GM21619 (cell line): ENCODE measurements at regions not wholly inside any gene's neighbourhood (a gene's known extent, or its start where the extent isn't known, plus 50 kb on each side); places are given as distances from the start of the nearest gene placed in this dataset.

Source experiments
- ATAC-seq: cut with Tn5 transposase; IDR thresholded peaks from one replicate; pipeline ENCODE4 v1.9.1; 2021; ENCODE audit not compliant: unreplicated experiment

DNA sequence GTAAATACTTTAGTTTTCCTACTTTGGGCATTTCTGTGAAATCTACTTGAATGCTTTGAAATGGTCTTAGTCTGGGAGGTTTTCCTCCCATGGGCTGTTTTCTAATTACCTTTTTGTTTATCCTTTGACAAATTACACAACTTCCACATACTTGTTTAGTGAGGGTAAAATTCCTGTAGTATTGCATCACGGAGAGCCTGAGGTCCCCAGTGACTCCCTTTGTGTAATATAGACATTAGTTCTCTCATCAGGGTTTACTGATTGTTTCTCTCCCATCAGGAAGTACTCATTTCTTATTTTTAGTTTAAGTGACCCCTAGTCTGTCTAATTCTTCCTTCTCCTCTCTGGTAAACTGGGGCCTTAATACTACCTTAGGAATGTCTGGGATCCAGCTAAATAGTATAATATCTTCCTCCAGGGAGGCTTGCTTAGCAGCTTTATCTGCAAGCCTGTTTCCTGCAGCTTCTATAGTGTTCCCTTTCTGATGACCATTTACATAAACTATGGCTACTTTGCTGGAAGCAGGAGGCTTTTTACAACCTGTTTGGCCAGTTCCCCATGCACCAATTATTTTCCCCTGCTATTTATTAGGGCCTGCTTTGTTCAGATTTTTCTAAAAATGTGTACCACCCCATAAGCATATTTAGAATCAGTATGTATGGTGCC, 87.2 kb upstream of the XCR1 start:
- no peak for ATAC-seq

DNA sequence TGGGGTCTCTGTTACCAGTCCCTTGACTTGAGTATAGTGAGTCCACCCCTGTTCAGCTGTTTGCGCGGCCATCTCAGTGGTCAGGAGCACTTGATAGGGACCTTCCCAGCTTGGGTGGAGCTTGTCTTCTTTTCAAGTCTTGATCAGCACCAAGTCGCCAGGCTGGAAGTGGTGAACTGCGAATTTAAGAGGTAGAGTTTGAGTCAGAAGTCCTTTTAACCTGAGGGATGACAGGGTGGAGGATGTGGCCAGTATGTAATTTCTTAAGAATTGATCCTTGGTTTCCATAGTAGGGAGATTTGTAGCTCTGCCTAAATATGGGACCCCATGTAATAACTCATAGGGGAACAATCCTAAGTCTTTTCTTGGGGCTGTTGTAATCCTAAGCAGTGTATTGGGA, 86.3 kb upstream of the XCR1 start:
- no peak for ATAC-seq

DNA sequence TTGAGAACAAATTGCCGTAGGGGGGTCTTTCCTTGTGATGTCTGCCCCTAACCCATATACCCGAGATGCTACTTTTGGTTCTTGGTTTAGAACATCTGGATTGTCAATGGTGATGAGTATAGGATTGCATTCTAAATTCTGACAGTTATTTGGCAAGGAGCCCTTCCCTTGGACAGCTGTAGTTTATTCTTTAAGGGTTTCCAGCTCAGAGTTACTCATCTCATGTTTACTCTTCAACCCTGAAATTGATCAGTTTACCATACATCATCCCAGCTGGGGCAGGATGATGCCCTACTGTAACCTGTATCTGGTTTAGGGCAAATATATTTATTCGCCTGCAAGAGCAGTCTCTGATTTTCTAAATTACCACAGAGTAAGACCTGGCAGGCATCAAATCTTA, 85.7 kb upstream of the XCR1 start:
- ATAC-seq = no peak

DNA sequence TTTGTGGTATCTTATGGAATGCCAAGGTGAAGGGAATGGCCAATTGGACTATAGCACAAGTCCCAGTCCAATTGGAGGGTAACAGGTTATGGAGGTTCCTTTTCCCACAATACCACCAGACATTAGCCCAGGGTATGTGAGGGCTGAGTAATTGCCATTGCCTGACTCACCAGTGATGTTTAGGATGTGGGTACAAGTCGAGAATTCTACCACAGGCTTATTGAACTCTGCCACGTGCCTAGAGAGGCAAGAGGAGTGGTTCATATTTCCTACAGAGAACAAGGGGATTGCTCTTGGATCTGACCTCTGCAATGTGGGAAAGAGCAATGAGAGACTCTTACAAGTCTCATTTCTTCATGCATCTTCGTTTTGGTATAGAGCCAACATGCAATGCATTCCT, 85.0 kb upstream of the XCR1 start:
- ATAC-seq = no peak

DNA sequence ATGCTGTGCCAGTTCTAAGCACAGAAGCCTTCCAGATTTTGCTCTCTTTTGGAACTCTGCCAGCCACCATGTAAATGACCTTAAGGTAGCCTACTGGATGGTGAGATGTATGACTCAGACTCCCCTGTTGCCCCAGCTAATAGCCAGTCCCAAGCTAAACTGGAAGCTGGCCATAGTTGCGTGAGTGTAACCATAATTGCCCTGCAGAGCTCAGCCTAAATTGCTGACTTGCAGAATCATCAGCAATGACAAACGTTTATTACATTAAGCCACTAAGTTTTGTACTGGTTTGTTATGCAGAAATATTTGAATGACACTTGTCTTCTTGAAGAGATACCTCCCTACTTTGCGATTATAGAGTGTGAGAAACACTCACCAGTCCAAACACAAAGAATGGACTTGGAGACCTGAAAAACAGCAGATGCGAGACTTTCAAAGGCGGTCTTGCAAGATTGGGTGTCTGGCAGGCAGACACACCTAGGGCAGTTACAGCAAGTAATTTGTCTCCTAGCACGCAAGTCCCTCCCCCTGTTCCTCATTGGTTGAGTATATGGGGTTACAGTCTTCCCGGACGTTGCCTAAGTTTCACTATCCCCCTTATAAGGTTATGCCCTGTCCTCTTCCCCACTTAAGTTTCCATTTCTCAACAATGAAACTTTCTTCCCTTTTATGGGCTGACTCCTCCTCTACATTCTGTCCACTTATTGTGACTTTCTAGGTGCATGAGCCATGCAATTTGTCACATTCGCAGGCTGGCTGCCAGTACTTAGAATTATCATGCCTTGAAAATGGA, 83.6 kb upstream of the XCR1 start:
- ATAC-seq = peak; percentile 85

DNA sequence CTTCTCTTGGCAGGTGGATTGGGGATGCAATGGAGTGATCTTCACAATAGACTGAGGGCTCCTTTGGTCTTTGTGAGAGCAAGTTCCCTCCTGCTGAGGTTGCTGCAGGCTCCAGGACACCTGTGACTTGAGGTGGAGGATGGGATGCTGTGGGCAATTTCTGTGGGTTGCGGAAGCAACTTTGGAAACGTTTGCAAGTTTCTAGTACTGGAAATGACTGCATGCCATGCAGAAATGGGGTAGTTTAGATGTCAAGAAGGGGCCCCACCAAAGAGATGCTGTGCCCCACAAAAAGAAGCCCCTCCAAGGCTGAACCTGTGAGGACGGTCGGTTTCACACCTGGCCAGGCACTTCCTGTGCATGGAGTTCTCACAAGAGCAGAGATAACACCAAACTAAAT, 80.4 kb upstream of the XCR1 start:
- ATAC-seq = no peak

DNA sequence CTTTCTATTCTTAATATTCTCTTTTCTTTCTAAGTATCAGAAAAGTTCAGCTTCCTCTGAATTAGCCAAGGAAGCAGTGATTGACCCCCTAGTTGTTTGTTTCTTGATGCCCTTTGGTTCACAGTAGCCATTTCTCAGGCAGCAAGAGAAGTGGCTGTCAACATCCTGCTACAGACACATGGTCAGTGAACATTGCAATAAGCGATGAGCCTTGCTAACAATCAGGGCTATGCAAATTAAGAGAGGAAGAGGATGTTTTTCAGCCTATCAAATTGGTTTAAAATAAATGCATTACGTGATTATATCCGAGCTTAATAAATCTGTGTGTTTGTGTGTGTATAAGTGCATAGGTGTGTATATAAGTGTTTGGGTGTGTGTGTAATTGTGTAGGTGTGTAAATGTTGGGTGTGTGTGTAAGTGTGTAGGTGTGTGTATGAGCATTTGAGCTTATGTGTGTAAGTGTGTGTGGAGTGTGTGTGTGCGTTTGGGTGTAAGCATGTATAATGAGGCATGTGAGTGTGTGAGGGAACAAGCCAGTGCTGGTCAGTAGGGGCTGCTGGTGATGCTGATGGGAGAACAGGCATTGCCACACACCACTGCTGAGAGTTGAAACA, 78.1 kb upstream of the XCR1 start:
- ATAC-seq = no peak

DNA sequence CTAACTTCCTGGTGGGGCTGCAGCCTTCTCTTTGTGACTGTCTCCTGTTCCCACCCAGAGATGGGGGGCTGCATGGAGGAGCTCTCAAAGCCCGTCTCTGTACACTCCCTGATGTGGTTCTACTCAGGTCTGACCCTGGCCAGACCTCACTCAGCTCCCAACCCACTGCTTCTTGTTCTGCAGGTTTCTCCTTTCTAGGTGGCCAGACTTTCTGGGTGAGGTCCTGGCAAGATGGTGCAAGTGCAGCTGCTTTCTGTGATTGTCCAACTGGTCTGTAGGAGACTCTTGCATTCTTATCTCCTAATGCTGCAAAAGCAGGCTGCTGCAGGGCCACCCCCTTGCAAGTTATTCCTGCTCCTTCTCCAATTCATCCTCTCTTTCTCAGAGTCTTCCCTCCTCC, 77.4 kb upstream of the XCR1 start:
- ATAC-seq = no peak

DNA sequence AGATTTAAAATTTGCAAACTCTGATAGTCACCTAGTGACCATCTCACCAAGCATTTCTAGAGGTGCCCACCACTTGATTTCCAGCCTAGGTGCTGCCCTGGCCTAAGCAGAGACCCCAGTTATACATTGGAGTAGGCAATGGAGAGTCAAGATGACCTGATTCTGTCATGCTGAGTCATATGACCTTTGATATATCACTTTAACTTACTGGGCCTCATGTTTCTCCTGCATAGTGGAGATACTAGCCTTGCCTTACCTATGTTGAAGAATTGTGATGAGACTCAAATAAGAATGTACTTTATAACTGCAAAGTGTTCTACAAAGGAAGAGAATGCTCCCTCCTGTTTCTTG, 75.5 kb upstream of the XCR1 start:
- ATAC-seq = no peak

DNA sequence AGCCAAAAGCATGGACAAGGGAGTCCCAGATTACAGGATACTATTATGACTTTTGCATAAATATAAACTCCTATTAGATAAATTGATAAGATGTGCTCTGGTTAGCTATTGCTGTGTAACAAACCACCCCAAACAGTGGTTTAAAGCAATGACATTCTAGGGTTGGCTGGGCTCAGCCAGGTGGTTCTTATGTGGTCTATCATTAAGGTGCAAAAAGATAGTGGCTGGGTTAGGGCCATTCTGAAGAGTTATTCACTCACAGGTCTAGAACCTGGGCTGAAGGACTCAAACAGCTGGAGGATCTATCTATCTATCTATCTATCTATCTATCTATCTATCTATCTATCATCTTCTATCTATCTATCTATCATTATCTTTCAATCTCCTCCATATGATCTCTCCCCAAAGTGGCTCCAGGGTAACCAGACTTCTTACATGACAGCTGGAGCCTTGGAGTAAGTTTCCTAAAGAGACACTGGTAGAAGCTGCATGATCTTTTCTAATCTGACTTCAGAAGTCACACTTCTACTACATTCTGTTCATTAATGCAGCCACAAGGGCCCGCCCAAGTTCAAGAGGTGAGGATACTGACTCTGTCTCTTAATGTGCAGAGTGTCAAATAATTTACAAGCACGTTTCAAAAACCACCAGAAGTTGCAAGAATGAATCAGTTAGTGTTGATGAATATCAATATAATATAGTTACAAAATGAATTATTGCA, 74.9 kb upstream of the XCR1 start:
- no peak for ATAC-seq

DNA sequence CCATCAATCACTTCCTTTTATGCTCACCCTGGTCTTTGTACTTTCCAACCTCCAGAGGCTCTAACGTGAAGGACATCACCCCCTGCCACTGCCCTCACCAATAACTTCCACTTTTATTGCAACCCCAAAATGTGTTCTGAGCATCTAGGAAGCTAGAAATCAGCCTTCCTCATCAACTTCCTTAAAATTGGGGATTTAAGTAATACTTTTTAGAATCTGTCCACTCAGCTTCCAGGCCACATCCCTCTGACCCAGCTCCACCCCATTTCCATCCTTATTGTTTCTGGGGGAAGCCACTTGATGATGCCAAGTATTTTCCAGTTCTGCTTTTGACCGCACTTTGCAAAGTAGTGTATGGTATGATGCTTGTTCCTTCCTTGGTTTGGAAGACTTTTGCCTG, 73.5 kb upstream of the XCR1 start:
- no peak for ATAC-seq

DNA sequence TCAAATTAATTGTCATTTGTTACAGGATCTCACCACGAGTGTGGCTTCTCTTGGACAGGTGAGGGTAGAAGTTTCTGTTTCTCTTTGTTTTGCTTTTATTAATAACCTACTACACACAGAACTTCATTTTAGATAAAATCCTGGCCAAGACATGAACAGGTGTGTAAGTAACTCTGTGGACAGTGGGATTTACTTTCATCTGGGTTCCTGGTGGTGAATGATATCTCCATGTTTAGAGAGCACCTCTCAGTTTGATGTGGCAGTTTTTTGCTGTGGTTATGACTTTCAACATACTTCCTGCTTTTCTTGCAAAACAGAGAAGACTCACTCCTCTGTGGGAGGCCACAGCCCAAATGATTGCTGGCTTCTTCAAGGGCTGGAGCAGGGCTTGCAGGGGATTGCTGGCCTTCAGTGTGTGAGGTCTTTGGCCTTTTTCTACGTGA, 71.1 kb upstream of the XCR1 start:
- ATAC-seq = peak; percentile 56

DNA sequence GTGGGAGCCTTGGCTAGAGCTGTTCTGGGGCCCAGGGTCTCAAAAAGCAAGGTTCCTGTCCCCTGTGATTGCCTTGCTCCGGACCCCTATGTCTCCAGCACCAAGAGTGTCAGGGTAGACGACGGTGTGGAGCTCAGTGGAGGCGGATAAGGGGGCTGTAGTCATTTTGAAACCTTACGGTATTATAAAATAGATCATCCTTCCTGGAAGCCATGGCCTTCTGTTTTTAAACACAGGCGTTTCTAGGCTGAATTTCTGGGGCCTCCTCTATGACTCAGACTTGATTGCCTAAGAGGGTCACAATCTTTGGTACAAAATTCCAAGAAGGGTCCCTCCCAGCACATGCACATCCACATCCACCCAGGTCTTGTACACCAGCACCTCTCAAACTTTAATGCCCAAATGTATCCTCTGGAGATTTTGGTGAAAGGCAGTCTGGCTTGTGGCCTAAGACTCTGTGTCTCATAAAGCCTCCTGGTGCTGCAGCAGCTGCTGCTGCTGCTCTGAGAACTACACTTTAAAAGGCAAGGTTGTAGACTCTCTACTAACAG, 70.5 kb upstream of the XCR1 start:
- peak; percentile 19 for ATAC-seq

DNA sequence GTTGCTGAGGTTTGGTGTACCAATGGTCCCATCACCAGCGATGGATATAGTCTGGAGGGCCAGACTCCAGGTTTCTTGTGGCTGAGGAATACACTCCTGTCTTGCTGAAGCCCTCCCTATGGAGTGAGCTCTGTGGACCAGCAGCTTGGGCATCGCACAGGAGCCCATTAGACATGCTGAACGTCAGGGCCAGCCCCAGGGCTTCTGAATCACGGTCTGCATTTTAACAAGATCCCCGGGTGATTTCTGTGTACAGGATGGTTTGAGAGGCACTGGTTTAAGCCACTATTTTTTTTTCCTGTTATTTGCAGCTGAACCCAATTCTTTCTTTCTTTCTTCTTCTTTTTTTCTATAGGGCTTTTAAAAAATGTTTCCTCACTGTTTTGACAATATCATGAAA, 69.5 kb upstream of the XCR1 start:
- no peak for ATAC-seq

DNA sequence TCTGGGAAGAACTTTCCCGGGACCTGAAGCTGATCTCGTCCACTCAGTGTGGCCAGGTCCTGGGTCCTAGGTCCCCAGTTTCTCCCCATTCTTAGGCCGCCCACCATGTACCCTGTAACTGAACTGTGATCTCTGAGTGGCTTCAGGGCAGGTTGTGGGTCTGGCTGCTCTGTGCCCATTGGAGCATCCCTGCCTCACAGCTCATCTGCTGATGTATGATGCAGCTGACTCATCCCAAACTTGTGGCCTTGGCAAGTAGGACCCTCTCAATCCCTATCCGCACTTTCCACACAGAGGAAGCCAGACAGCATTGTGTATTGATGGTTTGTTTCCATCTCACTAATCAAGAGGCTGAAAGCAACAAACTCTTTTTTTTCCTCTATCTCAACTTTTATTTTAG, 69.1 kb upstream of the XCR1 start:
- ATAC-seq = no peak

DNA sequence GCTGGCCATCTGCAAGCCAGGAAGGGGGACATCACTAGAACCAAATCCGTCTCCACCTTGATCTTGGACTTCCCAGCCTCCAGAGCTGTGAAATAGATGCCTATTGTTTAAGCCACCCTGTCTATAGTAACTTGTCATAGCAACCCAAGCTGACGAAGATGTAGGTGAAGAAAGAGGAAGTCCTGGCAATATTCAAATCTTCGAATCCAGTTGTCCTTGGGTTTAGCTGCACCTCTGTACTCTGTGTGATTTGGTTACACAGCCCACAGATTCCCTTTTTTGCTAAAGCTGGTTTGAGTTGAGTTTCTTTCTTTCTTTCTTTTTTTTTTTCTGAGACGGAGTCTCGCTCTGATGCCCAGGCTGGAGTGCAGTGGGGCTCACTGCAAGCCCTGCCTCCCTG, 68.0 kb upstream of the XCR1 start:
- peak; percentile 52 for ATAC-seq

DNA sequence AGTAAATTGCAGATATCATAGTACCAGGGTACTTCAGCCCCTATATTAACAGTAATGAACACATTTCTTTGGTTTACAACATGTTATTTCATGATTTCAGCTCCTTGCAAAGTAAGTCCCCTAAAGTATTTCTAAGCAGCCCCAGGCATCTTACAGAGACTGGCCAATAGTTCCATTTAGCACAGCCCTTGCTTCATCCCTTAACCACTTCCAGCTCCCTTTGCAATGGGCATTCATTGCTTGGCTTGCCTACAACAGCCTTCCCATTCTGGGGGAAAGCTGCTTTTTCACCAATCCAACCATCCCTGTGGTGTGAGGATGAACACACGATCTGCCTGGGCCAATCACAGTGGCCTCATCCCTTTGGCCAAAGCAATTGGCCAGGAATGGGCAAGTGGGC, 67.2 kb upstream of the XCR1 start:
- no peak for ATAC-seq

DNA sequence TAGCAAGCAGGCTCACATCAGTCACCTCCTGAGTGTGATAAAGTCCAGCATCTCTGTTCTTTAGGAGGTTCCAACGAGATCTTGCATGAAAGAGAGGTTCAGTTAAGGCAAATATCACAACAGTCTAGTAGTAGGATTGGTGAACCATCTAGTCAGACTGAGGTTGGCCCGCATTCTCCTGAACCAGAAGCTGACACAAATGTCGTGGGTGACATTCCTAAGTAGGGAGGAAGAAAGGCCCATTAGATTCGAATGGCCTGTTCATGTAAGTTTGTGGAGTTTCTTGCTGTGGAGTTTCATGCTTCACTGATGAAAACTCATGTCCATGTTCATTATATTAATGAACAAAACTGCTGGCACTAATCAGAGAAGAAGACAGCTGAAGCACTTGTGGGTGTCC, 66.7 kb upstream of the XCR1 start:
- ATAC-seq = no peak

DNA sequence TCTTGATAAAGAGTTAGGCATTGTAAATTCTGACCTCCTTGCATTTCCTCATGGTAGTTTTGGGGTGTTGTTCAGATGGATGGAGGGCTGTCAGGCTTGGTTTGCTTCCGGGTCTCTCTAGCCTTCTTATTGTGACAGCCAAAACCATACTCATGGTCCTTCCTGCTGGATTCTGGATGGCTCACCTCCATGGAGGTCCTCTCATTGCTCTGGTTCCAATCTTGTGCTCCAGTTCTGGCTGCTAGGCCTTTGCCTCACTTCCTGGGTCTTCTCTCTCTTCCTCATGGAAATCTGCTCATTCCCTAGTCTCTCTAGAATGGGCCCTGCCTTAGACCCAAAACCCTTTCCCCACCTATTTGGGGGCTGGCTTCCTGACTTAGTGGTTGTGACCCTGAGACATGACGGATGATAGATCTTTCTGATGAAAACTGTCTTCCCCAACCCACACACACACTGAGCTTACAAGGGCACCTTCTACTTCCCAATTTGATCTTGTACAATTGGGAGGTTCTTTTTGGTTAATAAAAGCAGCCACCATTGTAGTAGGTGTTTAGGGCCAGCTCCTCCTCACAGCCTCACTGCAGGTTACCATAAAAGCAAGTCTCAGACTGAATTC, 66.2 kb upstream of the XCR1 start:
- ATAC-seq = no peak

DNA sequence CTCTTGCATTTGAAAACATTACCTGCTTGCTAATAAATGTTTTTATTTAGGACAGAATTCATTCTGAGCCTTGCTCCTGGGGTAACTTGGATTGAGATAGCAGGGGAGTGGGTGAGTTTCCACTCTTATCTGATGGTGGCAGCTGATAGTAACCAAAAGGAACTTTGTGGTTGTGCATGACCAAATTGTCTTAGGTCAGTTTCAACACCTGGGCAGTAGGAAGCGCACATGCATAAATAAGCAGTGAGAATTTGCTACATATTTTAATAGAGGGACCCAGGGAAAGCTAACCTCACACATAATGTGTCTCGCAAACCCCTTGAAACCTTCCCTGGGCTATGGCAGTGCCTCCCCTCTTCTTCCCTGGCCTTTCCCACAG, 65.4 kb upstream of the XCR1 start:
- peak; percentile 38 for ATAC-seq
